ENCODE measurements at regions not wholly inside any gene's neighbourhood (a gene's known extent, or its start where the extent isn't known, plus 50 kb on each side); places are given as distances from the start of the nearest gene placed in this dataset.

DNA sequence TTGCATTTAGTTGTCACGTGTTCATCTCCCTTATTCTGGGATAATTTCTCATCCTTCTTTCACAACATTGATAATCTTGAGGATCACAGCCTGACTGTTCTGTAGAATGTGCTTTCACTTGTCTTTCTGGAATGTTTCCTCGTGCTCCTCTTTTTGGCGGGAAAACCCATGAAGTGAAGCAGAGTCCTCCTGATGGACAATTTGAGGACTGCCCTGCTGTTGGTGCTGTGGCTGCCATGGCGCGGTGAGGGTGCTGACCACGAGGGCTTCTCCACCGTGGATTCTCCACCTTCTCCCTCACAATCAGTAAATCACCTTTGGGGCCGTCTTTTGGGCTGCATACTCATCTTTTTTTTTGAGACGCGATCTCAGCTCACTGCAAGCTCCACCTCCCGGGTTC lies 946.9 kb downstream of the BRD1 start:
- no peaks in the 10 kb centered on the region for H3K9me3 Mint-ChIP-seq
- Histone ChIP-seq H3K27ac (ENCODE audit: insufficient read depth, low read length, poor library complexity, severe bottlenecking) (no peak overlapping the region), H3K36me3 (ENCODE audit: control insufficient read depth, insufficient read depth, low read length) (no peaks in the 10 kb centered on the region), H3K27me3 (ENCODE audit: control insufficient read depth, insufficient read depth, low read length) (no peaks in the 10 kb centered on the region), H3K9me3 (ENCODE audit: control insufficient read depth in 2 of 2, low read length in 2 of 2) (no peaks in the 10 kb centered on the region), H3K4me3 (ENCODE audit: low read depth, low read length) (no peak overlapping the region), H3K4me1 (ENCODE audit: control insufficient read depth, insufficient read depth, low read length, poor library complexity, severe bottlenecking) (no peaks in the 10 kb centered on the region)
- no peak overlapping the region for H3K4me3 Mint-ChIP-seq
- DNase-seq (no peak), ATAC-seq (ENCODE audit: low read depth in 2 of 2) (no peak)
- H3K27me3 Mint-ChIP-seq: no peaks in the 10 kb centered on the region
- no peaks in the 10 kb centered on the region for H3K4me1 Mint-ChIP-seq
- H3K27ac Mint-ChIP-seq: no peak overlapping the region
- H3K36me3 Mint-ChIP-seq: no peaks in the 10 kb centered on the region

DNA sequence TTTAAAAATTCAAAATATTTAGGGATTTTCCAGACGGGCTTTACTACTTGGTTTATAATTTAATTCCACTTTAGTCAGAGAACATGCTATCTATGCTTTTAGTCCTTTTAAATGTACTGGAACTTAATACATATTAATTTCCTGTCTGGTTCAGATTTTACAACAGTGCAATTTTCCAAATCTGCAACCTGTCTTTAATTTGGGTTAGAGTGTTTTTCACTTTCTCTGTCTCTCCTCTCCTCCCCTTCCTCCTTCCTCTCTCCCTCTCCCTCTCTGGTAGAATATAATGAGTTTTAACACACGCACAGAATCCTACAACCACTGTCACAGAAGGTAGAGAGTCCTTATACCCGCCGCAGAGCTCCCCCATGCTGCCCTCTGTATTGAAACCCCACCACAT lies 950.7 kb downstream of the BRD1 start:
- Mint-ChIP-seq H3K36me3 (no peaks in the 10 kb centered on the region), H3K4me3 (no peak overlapping the region), H3K27ac (no peak overlapping the region), H3K9me3 (no peaks in the 10 kb centered on the region), H3K27me3 (no peaks in the 10 kb centered on the region), H3K4me1 (no peaks in the 10 kb centered on the region)
- Histone ChIP-seq H3K4me3 (ENCODE audit: low read depth, low read length) (no peak overlapping the region), H3K4me1 (ENCODE audit: control insufficient read depth, insufficient read depth, low read length, poor library complexity, severe bottlenecking) (no peaks in the 10 kb centered on the region), H3K27me3 (ENCODE audit: control insufficient read depth, insufficient read depth, low read length) (no peaks in the 10 kb centered on the region), H3K36me3 (ENCODE audit: control insufficient read depth, insufficient read depth, low read length) (no peaks in the 10 kb centered on the region), H3K27ac (ENCODE audit: insufficient read depth, low read length, poor library complexity, severe bottlenecking) (no peak overlapping the region), H3K9me3 (ENCODE audit: control insufficient read depth in 2 of 2, low read length in 2 of 2) (no peaks in the 10 kb centered on the region)
- DNase-seq (no peak), ATAC-seq (ENCODE audit: low read depth in 2 of 2) (no peak)

DNA sequence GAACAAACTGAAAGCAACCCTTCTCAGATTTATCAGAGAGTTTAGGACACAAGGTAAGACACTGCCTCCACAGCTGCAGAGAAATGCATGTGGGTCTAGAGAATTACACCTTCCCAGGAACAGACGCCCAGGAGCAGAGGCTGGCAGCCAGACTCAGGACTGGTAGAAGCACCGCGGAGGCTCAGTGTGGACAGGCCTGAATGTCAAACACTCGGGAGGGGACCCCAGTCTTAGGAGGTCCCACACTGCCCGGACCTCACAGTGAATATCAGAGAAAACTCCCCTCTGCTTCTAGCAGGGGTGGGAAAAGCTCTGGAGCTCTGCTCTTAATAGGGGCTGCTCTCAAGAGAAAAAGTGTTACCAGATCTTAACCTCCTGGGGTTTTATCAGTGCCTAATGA lies 952.7 kb downstream of the BRD1 start:
- DNase-seq (no peak), ATAC-seq (ENCODE audit: low read depth in 2 of 2) (no peak)
- Histone ChIP-seq H3K4me1 (ENCODE audit: control insufficient read depth, insufficient read depth, low read length, poor library complexity, severe bottlenecking) (no peaks in the 10 kb centered on the region), H3K4me3 (ENCODE audit: low read depth, low read length) (no peak overlapping the region), H3K27me3 (ENCODE audit: control insufficient read depth, insufficient read depth, low read length) (no peaks in the 10 kb centered on the region), H3K27ac (ENCODE audit: insufficient read depth, low read length, poor library complexity, severe bottlenecking) (no peak overlapping the region), H3K36me3 (ENCODE audit: control insufficient read depth, insufficient read depth, low read length) (no peaks in the 10 kb centered on the region), H3K9me3 (ENCODE audit: control insufficient read depth in 2 of 2, low read length in 2 of 2) (no peaks in the 10 kb centered on the region)
- no peaks in the 10 kb centered on the region for H3K4me1 Mint-ChIP-seq
- H3K27me3 Mint-ChIP-seq: no peaks in the 10 kb centered on the region
- peaks cover 0 to 4% (median 0%) of the 10 kb centered on the region in 7 donors for H3K9me3 Mint-ChIP-seq
- no peaks in the 10 kb centered on the region for H3K36me3 Mint-ChIP-seq
- H3K4me3 Mint-ChIP-seq: no peak overlapping the region
- H3K27ac Mint-ChIP-seq: no peak overlapping the region

DNA sequence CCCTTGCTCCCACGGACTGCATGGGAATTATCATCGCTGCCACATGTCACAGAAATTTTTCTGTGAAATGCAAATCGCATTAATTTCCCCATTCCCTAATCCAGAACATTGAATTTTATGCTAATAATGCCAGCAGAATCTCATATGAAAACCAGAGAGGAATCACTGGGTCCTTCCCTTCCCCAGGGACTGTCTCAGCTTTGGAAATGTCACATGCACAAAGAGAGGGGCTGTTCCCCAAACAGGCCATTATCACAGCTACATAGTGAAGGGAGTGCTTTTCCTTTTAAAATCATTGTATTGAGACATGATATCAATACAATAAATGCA lies 954.5 kb downstream of the BRD1 start:
- peaks cover 0 to 4% (median 0%) of the 10 kb centered on the region in 7 donors for H3K9me3 Mint-ChIP-seq
- Histone ChIP-seq H3K9me3 (ENCODE audit: control insufficient read depth in 2 of 2, low read length in 2 of 2) (no peaks in the 10 kb centered on the region), H3K27ac (ENCODE audit: insufficient read depth, low read length, poor library complexity, severe bottlenecking) (no peak overlapping the region), H3K36me3 (ENCODE audit: control insufficient read depth, insufficient read depth, low read length) (no peaks in the 10 kb centered on the region), H3K27me3 (ENCODE audit: control insufficient read depth, insufficient read depth, low read length) (no peaks in the 10 kb centered on the region), H3K4me1 (ENCODE audit: control insufficient read depth, insufficient read depth, low read length, poor library complexity, severe bottlenecking) (no peaks in the 10 kb centered on the region), H3K4me3 (ENCODE audit: low read depth, low read length) (no peak overlapping the region)
- no peak for DNase-seq
- no peak for ATAC-seq (ENCODE audit: low read depth in 2 of 2)
- H3K4me1 Mint-ChIP-seq: no peaks in the 10 kb centered on the region
- no peak overlapping the region for H3K27ac Mint-ChIP-seq
- no peaks in the 10 kb centered on the region for H3K36me3 Mint-ChIP-seq
- no peak overlapping the region for H3K4me3 Mint-ChIP-seq
- no peaks in the 10 kb centered on the region for H3K27me3 Mint-ChIP-seq

DNA sequence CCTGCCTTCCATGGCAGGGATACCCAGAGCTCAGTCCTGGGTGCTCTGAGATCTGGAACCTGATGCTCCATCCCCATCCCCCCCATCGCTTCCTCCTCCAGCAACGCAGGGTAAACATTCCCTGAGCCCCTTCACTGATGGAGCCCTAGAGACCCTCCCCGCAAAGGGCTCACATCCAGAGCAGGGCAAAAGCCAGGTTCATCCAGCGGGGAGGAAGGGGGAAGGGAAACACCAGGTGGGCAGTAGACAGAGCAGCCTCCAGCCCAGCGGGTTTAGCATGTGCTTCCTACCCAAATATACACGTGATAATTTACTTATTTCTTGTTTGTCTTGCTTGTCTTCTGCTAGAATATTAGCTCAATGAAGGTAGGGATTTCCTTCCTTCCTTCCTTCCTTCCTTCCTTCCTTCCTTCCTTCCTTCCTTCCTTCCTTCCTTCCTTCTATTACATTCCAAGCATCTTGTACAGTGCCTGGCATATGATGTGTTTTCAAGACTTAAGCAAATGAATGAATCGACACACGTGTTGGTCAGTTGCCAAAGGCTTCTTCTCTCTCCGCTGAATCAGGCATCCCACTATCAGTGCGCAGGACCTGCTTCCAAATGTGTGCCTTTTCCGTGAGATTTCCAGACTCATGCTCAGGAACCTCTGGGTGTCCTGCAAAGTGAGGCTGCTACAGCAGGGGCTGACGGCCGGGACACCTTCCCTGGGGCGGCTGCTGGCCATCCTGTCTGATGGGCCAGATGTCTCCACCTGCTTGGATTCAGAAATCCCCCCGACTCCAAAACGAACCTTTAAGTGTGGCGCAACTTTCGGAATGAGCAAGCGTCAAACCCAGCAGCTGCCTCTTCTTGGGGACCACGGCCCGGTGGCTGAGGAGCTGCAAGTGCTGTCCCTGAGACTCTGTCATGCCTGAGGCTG lies 955.1 kb downstream of the BRD1 start:
- Histone ChIP-seq H3K9me3 (ENCODE audit: control insufficient read depth in 2 of 2, low read length in 2 of 2) (no peaks in the 10 kb centered on the region), H3K27ac (ENCODE audit: insufficient read depth, low read length, poor library complexity, severe bottlenecking) (no peak overlapping the region), H3K4me3 (ENCODE audit: low read depth, low read length) (no peak overlapping the region), H3K36me3 (ENCODE audit: control insufficient read depth, insufficient read depth, low read length) (no peaks in the 10 kb centered on the region), H3K27me3 (ENCODE audit: control insufficient read depth, insufficient read depth, low read length) (no peaks in the 10 kb centered on the region), H3K4me1 (ENCODE audit: control insufficient read depth, insufficient read depth, low read length, poor library complexity, severe bottlenecking) (no peaks in the 10 kb centered on the region)
- Mint-ChIP-seq H3K27ac (peak overlapping the region in 1 of 3 donors; percentile 12), H3K9me3 (peaks cover 0 to 4% (median 0%) of the 10 kb centered on the region in 7 donors), H3K4me3 (no peak overlapping the region), H3K36me3 (no peaks in the 10 kb centered on the region), H3K27me3 (no peaks in the 10 kb centered on the region), H3K4me1 (no peaks in the 10 kb centered on the region)
- DNase-seq (no peak), ATAC-seq (ENCODE audit: low read depth in 2 of 2) (no peak)

DNA sequence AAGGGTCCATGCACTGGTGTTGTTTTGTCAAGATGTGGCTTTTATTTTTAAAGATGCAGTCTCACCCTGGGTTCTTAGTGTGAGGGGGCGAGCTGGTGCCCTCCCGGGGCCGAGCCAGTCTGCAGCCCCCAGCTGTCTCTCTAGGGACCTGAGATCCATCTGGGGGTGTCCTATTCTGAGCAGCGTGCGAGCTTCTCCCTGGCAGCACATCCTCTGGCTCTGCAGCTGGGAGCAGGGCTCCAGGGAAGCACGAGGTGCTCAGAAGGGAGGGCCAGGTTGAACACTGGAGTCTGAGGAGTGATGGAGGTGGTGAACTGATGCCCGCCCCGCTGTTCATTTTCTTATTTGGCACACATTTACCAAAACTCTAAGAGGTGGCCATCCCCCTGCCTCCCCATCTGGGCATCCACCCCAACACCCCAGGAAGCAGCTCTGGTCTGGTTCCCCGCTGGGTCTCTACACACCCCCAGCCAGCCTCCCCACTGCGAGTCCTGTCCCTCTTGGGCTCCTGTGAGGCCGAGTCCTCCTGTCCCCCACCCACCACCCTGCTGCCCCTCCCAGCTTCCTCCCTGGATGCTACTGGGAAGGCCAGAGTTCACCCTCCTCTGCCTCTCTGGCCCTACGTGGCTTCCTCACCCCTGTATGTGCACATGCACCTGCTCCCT lies 956.4 kb downstream of the BRD1 start:
- H3K9me3 Mint-ChIP-seq: peaks cover 0 to 4% (median 0%) of the 10 kb centered on the region in 7 donors
- H3K4me3 ChIP-seq (ENCODE audit: low read depth, low read length): no peak overlapping the region
- no peaks in the 10 kb centered on the region for H3K9me3 ChIP-seq (ENCODE audit: control insufficient read depth in 2 of 2, low read length in 2 of 2)
- no peak for DNase-seq
- H3K27ac Mint-ChIP-seq: no peak overlapping the region
- H3K36me3 Mint-ChIP-seq: no peaks in the 10 kb centered on the region
- no peak overlapping the region for H3K4me3 Mint-ChIP-seq
- no peaks in the 10 kb centered on the region for H3K4me1 ChIP-seq (ENCODE audit: control insufficient read depth, insufficient read depth, low read length, poor library complexity, severe bottlenecking)
- H3K27ac ChIP-seq (ENCODE audit: insufficient read depth, low read length, poor library complexity, severe bottlenecking): no peak overlapping the region
- H3K4me1 Mint-ChIP-seq: no peaks in the 10 kb centered on the region
- H3K36me3 ChIP-seq (ENCODE audit: control insufficient read depth, insufficient read depth, low read length): no peaks in the 10 kb centered on the region
- no peaks in the 10 kb centered on the region for H3K27me3 Mint-ChIP-seq
- no peak for ATAC-seq (ENCODE audit: low read depth in 2 of 2)
- no peaks in the 10 kb centered on the region for H3K27me3 ChIP-seq (ENCODE audit: control insufficient read depth, insufficient read depth, low read length)

DNA sequence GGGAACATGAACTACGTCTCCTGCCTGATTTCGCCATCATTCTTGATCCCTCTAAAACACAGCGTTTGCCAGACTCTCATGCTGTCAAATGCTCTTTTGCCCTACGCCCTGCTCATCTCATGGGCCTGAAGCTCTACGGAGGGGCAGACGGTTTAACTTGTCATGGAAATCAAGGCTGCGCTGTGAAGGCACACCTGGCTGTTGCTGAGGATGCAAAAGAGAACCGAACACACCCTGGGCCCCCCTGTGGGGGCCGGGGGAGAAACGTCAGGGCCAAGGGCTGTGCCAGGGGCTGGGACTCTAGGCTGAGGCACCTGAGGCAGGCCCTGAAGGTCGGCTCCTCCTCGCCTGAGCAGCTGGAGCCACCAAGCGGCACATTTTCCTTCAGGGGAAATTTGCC lies 957.2 kb downstream of the BRD1 start:
- H3K36me3 Mint-ChIP-seq: no peaks in the 10 kb centered on the region
- no peaks in the 10 kb centered on the region for H3K4me1 Mint-ChIP-seq
- no peaks in the 10 kb centered on the region for H3K36me3 ChIP-seq (ENCODE audit: control insufficient read depth, insufficient read depth, low read length)
- H3K27me3 Mint-ChIP-seq: no peaks in the 10 kb centered on the region
- H3K27ac Mint-ChIP-seq: no peak overlapping the region
- H3K4me3 ChIP-seq (ENCODE audit: low read depth, low read length): no peak overlapping the region
- no peaks in the 10 kb centered on the region for H3K27me3 ChIP-seq (ENCODE audit: control insufficient read depth, insufficient read depth, low read length)
- no peak for DNase-seq
- no peak overlapping the region for H3K27ac ChIP-seq (ENCODE audit: insufficient read depth, low read length, poor library complexity, severe bottlenecking)
- no peaks in the 10 kb centered on the region for H3K9me3 ChIP-seq (ENCODE audit: control insufficient read depth in 2 of 2, low read length in 2 of 2)
- no peak overlapping the region for H3K4me3 Mint-ChIP-seq
- H3K4me1 ChIP-seq (ENCODE audit: control insufficient read depth, insufficient read depth, low read length, poor library complexity, severe bottlenecking): no peaks in the 10 kb centered on the region
- no peak for ATAC-seq (ENCODE audit: low read depth in 2 of 2)
- peaks cover 0 to 4% (median 0%) of the 10 kb centered on the region in 7 donors for H3K9me3 Mint-ChIP-seq

DNA sequence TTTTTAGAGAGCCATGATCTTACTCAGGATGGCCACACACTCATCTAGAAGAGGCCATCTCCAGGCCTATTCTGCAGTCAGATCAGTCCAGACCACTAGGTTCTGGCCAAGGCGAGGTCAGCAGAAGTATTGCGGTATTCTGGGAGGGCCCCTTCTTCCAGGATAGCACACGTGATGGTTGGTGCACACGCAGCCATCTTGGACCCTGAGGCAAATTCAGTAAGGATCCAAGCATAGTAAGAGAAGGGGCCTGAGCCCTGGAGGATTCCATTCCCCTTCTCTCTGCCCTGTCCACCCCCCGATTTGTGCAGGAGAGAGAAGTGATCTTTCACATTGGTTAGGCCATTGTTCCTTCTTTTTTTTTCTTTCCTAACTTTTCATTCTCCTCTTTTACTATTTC lies 957.9 kb downstream of the BRD1 start:
- no peaks in the 10 kb centered on the region for H3K36me3 Mint-ChIP-seq
- no peaks in the 10 kb centered on the region for H3K4me1 Mint-ChIP-seq
- no peak overlapping the region for H3K27ac Mint-ChIP-seq
- no peak for ATAC-seq (ENCODE audit: low read depth in 2 of 2)
- no peaks in the 10 kb centered on the region for H3K9me3 ChIP-seq (ENCODE audit: control insufficient read depth in 2 of 2, low read length in 2 of 2)
- H3K4me3 Mint-ChIP-seq: no peak overlapping the region
- H3K4me1 ChIP-seq (ENCODE audit: control insufficient read depth, insufficient read depth, low read length, poor library complexity, severe bottlenecking): no peaks in the 10 kb centered on the region
- no peak overlapping the region for H3K4me3 ChIP-seq (ENCODE audit: low read depth, low read length)
- no peaks in the 10 kb centered on the region for H3K36me3 ChIP-seq (ENCODE audit: control insufficient read depth, insufficient read depth, low read length)
- peaks cover 0 to 4% (median 0%) of the 10 kb centered on the region in 7 donors for H3K9me3 Mint-ChIP-seq
- no peak for DNase-seq
- H3K27me3 ChIP-seq (ENCODE audit: control insufficient read depth, insufficient read depth, low read length): no peaks in the 10 kb centered on the region
- H3K27ac ChIP-seq (ENCODE audit: insufficient read depth, low read length, poor library complexity, severe bottlenecking): no peak overlapping the region
- no peaks in the 10 kb centered on the region for H3K27me3 Mint-ChIP-seq
